GM12872 (cell line): ENCODE measurements at regions not wholly inside any gene's neighbourhood (a gene's known extent, or its start where the extent isn't known, plus 50 kb on each side); places are given as distances from the start of the nearest gene placed in this dataset.

Source experiments
- TF ChIP-seq, protein P1 (sequence below): IDR thresholded peaks from 3 replicates; pipeline ENCODE4 v1.5.1; 2011; ENCODE audit warnings: low read depth, mild to moderate bottlenecking, low read length, moderate library complexity; ENCODE audit not compliant: insufficient read depth

DNA sequence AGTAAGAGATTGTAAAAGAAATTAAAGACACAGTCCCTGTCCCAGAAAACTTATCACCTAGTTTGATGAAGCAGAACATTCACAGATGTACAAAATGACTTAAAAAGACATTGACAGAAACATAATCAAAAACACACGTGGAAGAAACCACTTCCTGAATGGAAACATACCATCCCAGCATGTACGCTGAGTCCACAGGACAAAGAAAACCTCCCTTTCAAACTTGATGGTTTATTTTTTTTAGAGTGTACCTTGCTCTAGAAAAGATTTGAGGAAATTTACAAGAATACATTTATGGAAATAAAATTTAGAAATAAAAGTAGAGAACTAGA, 140.9 kb downstream of the PMP22 start:
- TF ChIP-seq, protein P1, sequence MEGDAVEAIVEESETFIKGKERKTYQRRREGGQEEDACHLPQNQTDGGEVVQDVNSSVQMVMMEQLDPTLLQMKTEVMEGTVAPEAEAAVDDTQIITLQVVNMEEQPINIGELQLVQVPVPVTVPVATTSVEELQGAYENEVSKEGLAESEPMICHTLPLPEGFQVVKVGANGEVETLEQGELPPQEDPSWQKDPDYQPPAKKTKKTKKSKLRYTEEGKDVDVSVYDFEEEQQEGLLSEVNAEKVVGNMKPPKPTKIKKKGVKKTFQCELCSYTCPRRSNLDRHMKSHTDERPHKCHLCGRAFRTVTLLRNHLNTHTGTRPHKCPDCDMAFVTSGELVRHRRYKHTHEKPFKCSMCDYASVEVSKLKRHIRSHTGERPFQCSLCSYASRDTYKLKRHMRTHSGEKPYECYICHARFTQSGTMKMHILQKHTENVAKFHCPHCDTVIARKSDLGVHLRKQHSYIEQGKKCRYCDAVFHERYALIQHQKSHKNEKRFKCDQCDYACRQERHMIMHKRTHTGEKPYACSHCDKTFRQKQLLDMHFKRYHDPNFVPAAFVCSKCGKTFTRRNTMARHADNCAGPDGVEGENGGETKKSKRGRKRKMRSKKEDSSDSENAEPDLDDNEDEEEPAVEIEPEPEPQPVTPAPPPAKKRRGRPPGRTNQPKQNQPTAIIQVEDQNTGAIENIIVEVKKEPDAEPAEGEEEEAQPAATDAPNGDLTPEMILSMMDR: no peak

DNA sequence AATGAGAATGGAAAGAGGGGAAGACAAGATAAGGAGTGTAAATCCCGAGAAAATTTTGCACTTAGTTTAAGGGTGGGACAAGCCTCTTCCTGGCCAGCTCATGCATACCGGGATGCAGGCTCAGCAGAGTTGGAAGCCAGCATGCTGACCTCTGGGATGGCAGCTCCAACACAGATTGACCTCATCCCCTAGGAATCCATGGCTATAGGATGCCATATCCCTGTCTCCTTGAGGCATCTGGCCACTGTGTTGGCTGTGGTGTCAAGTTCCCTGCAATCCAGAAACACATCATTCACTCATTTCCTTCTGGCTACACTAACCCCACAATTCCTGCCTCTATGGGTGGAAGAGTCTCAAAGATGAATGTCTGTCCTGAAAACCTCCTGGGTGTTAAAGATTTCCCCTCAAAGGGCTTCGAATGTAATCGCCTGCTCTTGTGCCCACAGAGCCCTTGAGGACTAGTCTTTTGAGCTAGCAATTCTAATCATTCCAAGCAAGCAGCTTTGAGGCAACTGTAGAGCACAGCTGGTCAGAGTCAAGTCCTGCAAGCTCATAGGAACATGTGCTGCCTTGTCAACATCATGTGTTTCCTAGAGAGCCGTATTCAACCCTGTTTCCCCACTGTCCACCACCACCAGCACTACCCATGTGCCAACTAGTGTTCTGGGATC, 141.4 kb downstream of the PMP22 start:
- TF ChIP-seq, protein P1: no peak

DNA sequence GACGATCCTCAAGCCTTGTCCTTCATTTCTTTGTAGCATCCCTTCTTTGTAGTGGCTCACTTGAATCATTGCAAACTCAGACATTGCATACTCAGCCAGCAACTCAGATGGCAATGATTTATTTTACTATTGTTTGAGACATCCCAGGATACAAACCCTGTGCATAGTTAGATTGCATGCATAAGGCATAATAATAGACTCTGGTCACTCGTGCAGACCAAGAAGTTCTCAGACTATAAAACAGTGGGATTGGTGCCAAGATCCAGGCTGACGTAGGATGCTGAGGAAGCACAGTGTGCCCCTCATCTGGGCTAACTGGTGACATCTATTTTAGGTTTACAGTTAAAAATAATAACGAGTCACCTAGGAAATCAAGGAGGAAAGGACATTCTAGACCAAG, 142.3 kb downstream of the PMP22 start:
- TF ChIP-seq, protein P1: no peak

DNA sequence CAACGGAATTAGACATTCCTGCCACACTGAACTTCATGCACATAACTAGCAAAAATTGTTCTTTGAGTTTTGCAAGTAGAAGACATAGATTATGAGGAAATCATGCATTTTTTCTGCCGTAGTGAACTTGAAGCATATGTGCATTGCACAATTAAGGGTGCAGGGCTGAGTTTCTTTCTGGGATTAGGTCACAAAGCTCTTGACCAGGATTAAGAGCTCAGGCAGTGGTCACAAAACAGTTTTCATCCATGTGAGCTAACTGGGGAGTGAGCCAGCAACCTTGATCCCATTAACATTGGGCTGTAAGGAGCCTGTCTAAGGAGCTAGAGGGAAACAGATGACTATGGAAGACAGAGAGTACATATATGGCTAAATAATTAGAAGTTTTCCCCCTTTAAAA, 143.7 kb downstream of the PMP22 start:
- TF ChIP-seq, protein P1: no peak

DNA sequence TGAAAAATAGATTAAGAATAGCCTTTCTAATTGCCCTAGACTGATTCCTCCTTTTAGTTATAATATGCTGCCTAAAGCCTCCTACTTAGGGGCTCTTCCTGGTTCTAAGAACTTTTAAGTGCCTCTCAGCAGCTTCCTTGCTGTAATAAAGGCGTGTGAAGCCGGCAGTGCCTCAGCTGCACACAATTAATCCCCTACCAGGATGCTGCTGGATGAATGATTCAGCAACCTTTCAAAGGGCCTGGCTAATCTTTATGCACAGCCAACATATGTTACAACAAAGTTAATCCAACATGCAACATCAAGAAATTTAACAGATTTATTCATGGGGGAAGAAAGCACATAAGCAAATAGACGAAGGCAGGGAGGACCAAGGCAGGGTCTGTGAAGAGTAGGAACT, 145.2 kb downstream of the PMP22 start:
- TF ChIP-seq, protein P1: no peak

DNA sequence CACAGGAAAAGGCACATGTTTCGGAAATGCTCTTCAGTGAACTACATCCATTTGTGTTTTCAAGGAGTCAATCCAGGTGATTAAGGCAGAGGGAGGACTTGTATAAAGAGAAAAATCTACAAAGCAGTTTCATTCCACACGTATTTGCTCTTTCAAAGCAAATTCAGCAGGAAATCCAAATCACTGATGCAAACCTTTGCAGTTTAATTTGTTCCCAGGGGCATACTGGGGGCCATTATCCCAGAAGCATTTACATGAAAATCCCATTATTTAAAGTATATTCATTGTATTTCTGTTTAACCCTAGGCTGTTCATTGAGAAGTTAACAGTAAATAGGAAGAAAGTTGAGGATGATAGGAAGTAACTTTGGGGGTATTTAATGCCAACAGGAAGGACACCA, 147.9 kb downstream of the PMP22 start:
- TF ChIP-seq, protein P1: no peak

DNA sequence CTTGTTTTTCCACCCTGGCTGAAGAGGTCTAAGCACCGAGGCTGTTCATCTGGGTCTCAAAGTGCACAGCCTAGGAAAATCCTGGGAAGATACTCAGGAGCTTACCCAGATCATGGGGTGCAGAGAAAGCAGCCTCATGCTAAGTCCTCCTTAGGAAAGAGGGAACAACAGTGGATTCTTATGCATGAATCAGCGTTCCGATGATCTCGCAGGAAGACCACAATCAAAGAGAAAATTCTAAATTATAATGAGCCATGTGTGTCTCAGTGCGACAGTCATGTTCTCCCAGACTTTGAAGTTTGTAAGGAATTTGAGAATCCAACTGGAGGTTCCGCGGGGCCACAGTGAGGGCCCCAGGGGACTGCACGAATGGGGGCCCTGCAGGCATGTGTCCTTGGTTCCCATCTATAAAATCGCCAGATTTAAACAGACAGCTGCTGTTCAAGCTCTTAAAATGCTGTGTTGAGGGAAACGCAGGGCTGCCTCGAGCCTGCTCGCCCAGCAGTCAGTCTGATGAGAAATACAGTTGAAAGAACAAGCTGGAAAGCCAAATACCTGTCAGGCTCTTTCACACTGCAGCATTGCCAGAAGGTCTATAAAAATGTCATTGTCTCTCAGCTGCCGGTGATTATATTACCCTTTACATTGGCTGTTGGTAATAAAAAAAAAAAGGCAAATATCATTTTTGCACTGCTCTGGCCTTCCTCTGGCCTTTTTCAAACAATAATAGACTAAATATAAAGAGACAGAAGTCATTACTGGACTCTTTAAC, 152.1 kb downstream of the PMP22 start:
- TF ChIP-seq, protein P1: no peak
